ENCODE measurements at regions not wholly inside any gene's neighbourhood (a gene's known extent, or its start where the extent isn't known, plus 50 kb on each side); places are given as distances from the start of the nearest gene placed in this dataset.
"Not testable (repeated sequence)": the region's sequence is repeated elsewhere in the genome, so short reads cannot be mapped to it uniquely, and the experiment has no call there.

DNA sequence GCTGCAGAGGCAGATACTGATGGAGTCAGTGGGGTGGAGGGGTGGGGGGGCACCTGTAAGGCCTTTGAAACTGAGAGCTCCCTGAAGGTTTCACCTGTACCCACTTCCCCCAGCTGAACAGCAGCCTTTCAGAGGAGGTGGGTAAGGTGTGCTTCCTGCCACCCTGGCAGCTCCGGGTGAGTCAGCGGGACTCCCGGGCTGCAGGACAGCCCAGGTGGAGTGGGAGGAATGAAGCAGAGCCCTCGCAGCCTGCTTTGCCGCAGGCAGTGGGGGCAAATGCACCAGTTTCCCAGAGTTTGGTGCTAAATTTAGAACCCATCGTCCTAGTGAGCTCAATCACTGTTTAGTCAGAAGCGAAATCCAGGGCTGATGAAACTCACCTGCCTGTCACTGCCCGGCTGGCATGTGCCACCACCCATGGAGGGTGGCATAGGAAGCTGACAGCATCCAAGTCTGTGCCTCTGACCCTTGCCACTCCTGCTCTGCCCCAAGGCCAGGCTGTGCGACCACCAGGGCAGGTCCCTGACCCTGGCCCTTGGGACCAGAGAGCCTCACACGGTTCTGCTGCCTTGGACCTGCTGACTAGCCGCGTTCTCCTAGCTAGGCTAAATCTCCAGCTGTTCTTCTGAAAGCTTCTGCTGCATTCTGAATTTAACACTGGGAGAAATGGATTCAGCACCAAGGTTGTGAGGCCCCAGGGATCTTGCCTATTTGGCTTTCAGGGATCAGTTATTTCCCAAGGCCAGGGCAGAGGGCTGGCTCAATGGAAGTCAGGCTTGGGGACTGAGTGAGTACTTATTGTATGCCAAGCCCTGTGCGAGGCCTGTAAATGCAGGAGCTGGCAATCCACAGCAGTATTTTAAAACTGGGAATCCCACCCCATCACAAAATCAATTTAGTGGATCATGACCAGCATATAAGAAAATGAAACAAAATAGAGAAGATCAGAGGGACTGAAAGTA lies 67.3 kb upstream of the RASGRF1 start:
- no peak for DNase-seq (ENCODE audit: low spot score)

DNA sequence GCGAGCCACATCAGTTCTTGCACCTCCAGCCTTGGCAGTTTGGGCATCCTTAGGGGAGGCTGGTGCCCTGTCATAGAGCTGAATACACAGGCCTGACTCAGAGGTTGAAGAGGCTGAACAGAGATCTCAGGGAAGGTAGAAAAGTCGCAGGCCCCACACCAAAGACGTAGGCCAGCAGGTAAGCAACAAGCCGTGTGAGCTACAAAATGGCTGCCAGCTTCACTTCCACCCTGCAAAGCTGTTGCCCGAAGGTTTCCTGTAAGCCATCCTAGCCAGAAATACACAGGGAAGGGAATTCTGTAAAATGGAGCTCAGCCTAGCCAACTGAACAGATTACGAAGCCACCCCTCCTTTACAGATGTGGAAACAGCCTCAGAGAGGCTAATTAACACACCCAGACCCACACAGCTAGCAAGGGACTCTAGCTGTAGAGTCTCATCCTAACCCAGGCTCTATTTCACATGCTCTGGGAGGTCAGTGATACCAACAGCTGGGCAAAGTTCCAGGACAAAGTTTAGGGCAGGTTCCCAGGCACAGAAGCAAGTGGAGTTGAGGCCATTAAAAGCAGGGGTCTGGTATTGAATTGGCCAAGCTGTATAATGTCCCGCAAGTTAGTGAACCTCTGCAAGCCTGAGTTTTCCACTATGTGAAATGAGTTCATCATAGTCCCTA lies 66.3 kb upstream of the RASGRF1 start:
- no peak for DNase-seq (ENCODE audit: low spot score)

DNA sequence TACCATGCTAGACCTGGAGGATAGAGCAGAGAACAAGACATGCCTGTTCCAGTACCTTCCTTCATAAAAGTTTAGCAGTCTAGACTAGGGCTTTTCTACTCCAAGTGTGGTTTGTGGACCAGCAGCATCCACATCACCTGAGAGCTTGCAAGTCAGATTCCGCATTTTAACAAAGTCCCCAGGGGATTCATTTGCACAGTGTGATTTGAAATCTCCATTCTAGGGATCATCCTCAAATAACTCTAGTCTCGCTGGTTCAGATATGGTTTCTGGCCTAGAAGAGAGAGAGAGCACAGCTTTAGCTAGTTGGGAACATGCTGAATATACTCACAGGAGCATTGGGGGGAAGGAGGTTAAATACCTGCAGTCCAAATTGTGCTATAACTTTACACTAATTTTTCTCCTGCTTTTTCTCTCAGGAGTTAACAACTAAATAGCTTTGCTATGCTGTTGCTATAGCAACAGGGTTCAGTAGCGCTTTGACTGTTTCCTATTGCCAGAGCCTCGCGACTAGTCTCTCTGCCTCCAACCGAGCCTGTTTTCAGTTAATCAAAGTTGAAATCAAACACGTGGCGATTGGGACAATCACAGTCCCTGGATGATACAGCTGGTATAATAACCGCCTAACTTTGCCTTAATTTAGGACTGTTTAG lies 64.0 kb upstream of the RASGRF1 start:
- DNase-seq (ENCODE audit: low spot score) = no peak

DNA sequence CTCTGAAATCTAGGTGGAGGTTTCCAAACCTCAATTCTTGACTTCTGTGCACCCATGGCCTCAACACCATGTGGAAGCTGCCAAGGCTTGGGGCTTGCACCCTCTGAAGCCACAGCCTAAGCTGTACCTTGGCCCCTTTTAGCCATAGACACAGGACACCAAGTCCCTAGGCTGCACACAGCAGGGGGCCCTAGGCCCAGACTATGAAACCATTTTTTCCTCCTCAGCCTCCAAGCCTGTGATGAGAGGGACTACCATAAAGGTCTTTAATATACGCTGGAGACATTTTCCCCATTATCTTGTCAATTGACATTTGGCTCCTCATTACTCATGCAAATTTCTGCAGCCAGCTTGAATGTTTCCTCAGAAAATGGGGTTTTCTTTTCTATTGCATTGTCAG lies 53.7 kb upstream of the RASGRF1 start:
- not testable (repeated sequence) for DNase-seq (ENCODE audit: low spot score)

DNA sequence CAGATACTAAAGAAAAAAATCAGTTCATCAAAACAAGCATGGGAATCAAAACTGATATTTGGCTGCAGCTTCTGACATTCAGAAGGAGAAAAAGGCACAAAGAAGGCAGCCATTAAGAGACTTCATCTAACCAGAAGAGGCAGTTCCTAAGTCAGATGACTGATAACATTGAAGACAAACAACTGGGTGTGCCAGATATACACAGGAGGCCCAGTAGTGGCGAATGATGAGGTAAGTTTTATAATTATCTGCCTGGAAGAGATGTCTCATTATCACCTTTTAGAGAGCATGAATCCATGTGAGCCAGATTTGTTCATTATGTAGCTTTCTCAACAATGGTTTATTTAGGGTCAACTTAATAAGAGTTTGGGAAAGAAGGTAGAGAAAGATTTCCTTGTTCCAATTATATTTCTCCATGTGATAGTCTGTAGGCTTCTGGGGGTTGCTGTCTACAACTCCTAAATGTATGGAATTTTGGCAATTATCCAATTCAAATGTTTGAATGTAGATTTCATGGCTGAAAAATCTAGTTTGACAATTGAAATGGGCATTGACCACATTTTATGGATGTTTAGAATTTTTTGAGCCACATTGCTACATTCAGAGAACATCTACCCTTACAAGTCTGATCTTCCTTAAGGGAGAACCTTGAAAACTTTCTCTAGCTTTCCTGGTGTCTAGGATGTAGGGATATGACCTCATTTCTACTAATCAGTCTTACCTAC lies 50.4 kb upstream of the RASGRF1 start:
- no peak for DNase-seq (ENCODE audit: low spot score)

Measured in NAMALWA (cell line).